Trophoblast cell (in vitro differentiated cells and primary cell): ENCODE measurements at regions not wholly inside any gene's neighbourhood (a gene's known extent, or its start where the extent isn't known, plus 50 kb on each side); places are given as distances from the start of the nearest gene placed in this dataset.
"Not testable (repeated sequence)": the region's sequence is repeated elsewhere in the genome, so short reads cannot be mapped to it uniquely, and the experiment has no call there.

Experiments used
- DNase-seq, 2 donors: peaks; one replicate each; pipeline ENCODE4 v3.0.0-alpha.2; 2016
- H2AFZ ChIP-seq: 2 replicates; pipeline ENCODE4 v1.6.1; 2013; ENCODE audit warnings: low read length, moderate library complexity, mild to moderate bottlenecking; ENCODE audit not compliant: insufficient read depth, poor library complexity
- H2AK5ac ChIP-seq: 2 replicates; pipeline ENCODE4 v1.6.1; 2013; ENCODE audit warnings: mild to moderate bottlenecking, low read length
- H2BK120ac ChIP-seq: 2 replicates; pipeline ENCODE4 v1.6.1; 2013; ENCODE audit warnings: low read length, mild to moderate bottlenecking, moderate library complexity; ENCODE audit not compliant: insufficient read depth, poor library complexity
- H2BK12ac ChIP-seq: 2 replicates; pipeline ENCODE4 v1.6.1; 2013; ENCODE audit warnings: mild to moderate bottlenecking, low read length, moderate library complexity
- H2BK5ac ChIP-seq: 2 replicates; pipeline ENCODE4 v1.6.1; 2013; ENCODE audit warnings: low read length, low read depth, moderate library complexity, mild to moderate bottlenecking; ENCODE audit not compliant: poor library complexity
- H3K14ac ChIP-seq: 2 replicates; pipeline ENCODE4 v1.6.1; 2013; ENCODE audit warnings: mild to moderate bottlenecking, low read length
- H3K18ac ChIP-seq: 2 replicates; pipeline ENCODE4 v1.6.1; 2013; ENCODE audit warnings: mild to moderate bottlenecking, low read length
- H3K23ac ChIP-seq: 2 replicates; pipeline ENCODE4 v1.6.1; 2013; ENCODE audit warnings: low read length
- H3K27ac ChIP-seq: 2 replicates; pipeline ENCODE4 v1.5.1; 2013; ENCODE audit warnings: low read depth, mild to moderate bottlenecking, inconsistent platforms, low read length, moderate library complexity
- H3K27me3 ChIP-seq: 2 replicates; pipeline ENCODE4 v1.6.1; 2013; ENCODE audit warnings: inconsistent platforms, mild to moderate bottlenecking, low read length, moderate library complexity; ENCODE audit not compliant: insufficient read depth
- H3K36me3 ChIP-seq, 2 experiments: 1 replicate in 1 of 2; 2 replicates in 1 of 2; pipeline ENCODE4 v1.6.1; 2013; ENCODE audit warnings: low read length in 2 of 2, mild to moderate bottlenecking in 2 of 2, moderate library complexity in 1 of 2; ENCODE audit not compliant: insufficient read depth in 2 of 2, control insufficient read depth in 1 of 2
- H3K4ac ChIP-seq: 2 replicates; pipeline ENCODE4 v1.6.1; 2013; ENCODE audit warnings: low read depth, mild to moderate bottlenecking, low read length, moderate library complexity
- H3K4me1 ChIP-seq, 2 experiments: 1 replicate in 1 of 2; 2 replicates in 1 of 2; pipeline ENCODE4 v1.6.1; 2013; ENCODE audit warnings: low read length in 2 of 2, mild to moderate bottlenecking in 2 of 2, moderate library complexity in 1 of 2; ENCODE audit not compliant: insufficient read depth in 2 of 2, control insufficient read depth in 1 of 2
- H3K4me2 ChIP-seq: 2 replicates; pipeline ENCODE4 v1.6.1; 2013; ENCODE audit warnings: inconsistent platforms, mild to moderate bottlenecking, low read length, moderate library complexity
- H3K4me3 ChIP-seq: 2 replicates; pipeline ENCODE4 v1.5.1; 2013; ENCODE audit warnings: mild to moderate bottlenecking, low read depth, low read length, inconsistent platforms
- H3K79me1 ChIP-seq: one replicate; pipeline ENCODE4 v1.6.1; 2013; ENCODE audit warnings: low read length
- H3K79me2 ChIP-seq: 2 replicates; pipeline ENCODE4 v1.6.1; 2013; ENCODE audit warnings: low read length, mild to moderate bottlenecking; ENCODE audit not compliant: control insufficient read depth, insufficient read depth, poor library complexity
- H3K9ac ChIP-seq: 2 replicates; pipeline ENCODE4 v1.6.1; 2013; ENCODE audit warnings: mild to moderate bottlenecking, low read length
- H3K9me3 ChIP-seq: 2 replicates; pipeline ENCODE4 v1.6.1; 2013; ENCODE audit warnings: low read depth, mild to moderate bottlenecking, control low read depth, inconsistent platforms, low read length; ENCODE audit not compliant: insufficient read depth
- H4K12ac ChIP-seq: 2 replicates; pipeline ENCODE4 v1.6.1; 2013; ENCODE audit warnings: low read depth, mild to moderate bottlenecking, low read length, moderate library complexity
- H4K8ac ChIP-seq: 2 replicates; pipeline ENCODE4 v1.6.1; 2013; ENCODE audit warnings: low read depth, mild to moderate bottlenecking, low read length, moderate library complexity
- H4K91ac ChIP-seq: one replicate; pipeline ENCODE4 v1.6.1; 2013; ENCODE audit warnings: low read depth, mild to moderate bottlenecking, low read length, moderate library complexity
- WGBS: extraction: QIAGEN DNeasy Blood & Tissue Kit; methylation state at CpG from one replicate; pipeline ENCODE4 v1.1.7; 2013; ENCODE audit warnings: missing lambda C conversion rate; ENCODE audit not compliant: insufficient read length, insufficient coverage; ENCODE audit errors: extremely low coverage; 5-methylcytosine and 5-hydroxymethylcytosine counted together

- not testable (repeated sequence) for H2BK12ac ChIP-seq
These were observed 55.9 kb downstream of the VPREB1 start for GRCh38 chr22:22300511-22300910.

GRCh38 chr22:22300946-22301345 is 56.4 kb downstream of the VPREB1 start:
- H2BK12ac ChIP-seq, H3K79me2 ChIP-seq, H3K4ac ChIP-seq, H3K4me1 ChIP-seq, H2BK120ac ChIP-seq, H4K12ac ChIP-seq, H3K4me3 ChIP-seq, H4K91ac ChIP-seq, H3K4me2 ChIP-seq, H3K27me3 ChIP-seq, H2AK5ac ChIP-seq, H3K18ac ChIP-seq, H4K8ac ChIP-seq, H3K9me3 ChIP-seq, H3K23ac ChIP-seq, H3K79me1 ChIP-seq, H3K27ac ChIP-seq, H2BK5ac ChIP-seq, DNase-seq, H2AFZ ChIP-seq, H3K9ac ChIP-seq, H3K14ac ChIP-seq, H3K36me3 ChIP-seq: not testable (repeated sequence)
- no CpG with 5 or more reads among the region's 1 CpG for WGBS

More at GRCh38 chr22:22300511-22300910, 55.9 kb downstream of the VPREB1 start:
- H3K9me3 ChIP-seq, H3K14ac ChIP-seq, H3K4me2 ChIP-seq, H4K12ac ChIP-seq, H3K4ac ChIP-seq, H2BK120ac ChIP-seq, H3K18ac ChIP-seq, H4K8ac ChIP-seq, H3K4me3 ChIP-seq, H3K23ac ChIP-seq, H3K27me3 ChIP-seq, H4K91ac ChIP-seq, H2BK5ac ChIP-seq, H2AK5ac ChIP-seq, H3K4me1 ChIP-seq, H3K27ac ChIP-seq, H3K79me1 ChIP-seq, H3K36me3 ChIP-seq, H2AFZ ChIP-seq, H3K79me2 ChIP-seq, DNase-seq, H3K9ac ChIP-seq: not testable (repeated sequence)
- 100% methylated on average over 1 of the region's 5 CpGs for WGBS

DNA sequence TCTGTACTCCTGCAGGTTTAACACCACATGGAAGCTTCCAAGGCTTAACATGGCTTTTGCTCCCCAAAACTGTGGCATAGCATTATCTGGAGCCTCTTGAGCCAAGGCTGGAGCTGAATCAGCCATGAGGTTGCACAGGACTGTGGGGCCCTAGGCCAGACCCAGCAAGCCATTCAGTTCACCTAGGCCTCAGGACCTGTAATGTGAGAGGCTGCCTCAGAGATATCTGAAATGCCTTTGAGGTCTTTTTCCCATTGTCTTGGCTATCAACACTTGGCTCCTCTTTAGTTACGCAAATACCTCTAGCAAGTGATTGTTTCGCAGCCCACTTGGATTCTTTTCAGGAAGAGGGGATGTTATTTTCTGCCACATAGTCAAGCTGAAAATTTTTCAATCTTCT is 72.0 kb downstream of the VPREB1 start:
- Histone ChIP-seq H4K91ac (no peak overlapping the region), H3K4me3 (no peak overlapping the region), H2BK12ac (no peak overlapping the region), H2AK5ac (no peak overlapping the region), H2BK5ac (no peak overlapping the region), H3K9me3 (no peaks in the 10 kb centered on the region), H3K36me3 (peaks cover 23 to 29% of the 10 kb centered on the region in 2 experiments), H3K4me1 (no peaks in the 10 kb centered on the region), H3K9ac (no peak overlapping the region), H4K8ac (no peak overlapping the region), H3K27ac (no peak overlapping the region), H3K27me3 (no peaks in the 10 kb centered on the region), H3K4ac (no peak overlapping the region), H3K79me2 (no peaks in the 10 kb centered on the region), H3K23ac (no peak overlapping the region), H3K14ac (no peak overlapping the region), H2BK120ac (no peak overlapping the region), H3K18ac (no peak overlapping the region), H3K4me2 (no peak overlapping the region), H3K79me1 (no peaks in the 10 kb centered on the region), H4K12ac (no peak overlapping the region), H2AFZ (no peak overlapping the region)
- DNase-seq: no peak
- no CpG with 5 or more reads among the region's 2 CpGs for WGBS

GRCh38 chr22:22318723-22319465 is 74.3 kb downstream of the VPREB1 start:
- Histone ChIP-seq H3K4me3 (no peak overlapping the region), H4K91ac (no peak overlapping the region), H2BK5ac (no peak overlapping the region), H3K27me3 (no peaks in the 10 kb centered on the region), H3K23ac (no peak overlapping the region), H2AFZ (no peak overlapping the region), H3K9me3 (no peaks in the 10 kb centered on the region), H3K79me1 (no peaks in the 10 kb centered on the region), H3K14ac (no peak overlapping the region), H2BK12ac (no peak overlapping the region), H4K12ac (no peak overlapping the region), H2AK5ac (no peak overlapping the region), H3K18ac (no peak overlapping the region), H3K36me3 (peaks cover 26 to 33% of the 10 kb centered on the region in 2 experiments), H3K4me2 (no peak overlapping the region), H3K9ac (no peak overlapping the region), H3K4me1 (no peaks in the 10 kb centered on the region), H3K27ac (no peak overlapping the region), H4K8ac (no peak overlapping the region), H2BK120ac (no peak overlapping the region), H3K79me2 (no peaks in the 10 kb centered on the region), H3K4ac (no peak overlapping the region)
- DNase-seq: no peak
- WGBS: no CpG with 5 or more reads among the region's 8 CpGs
